GM12891 (cell line): ENCODE measurements at regions not wholly inside any gene's neighbourhood (a gene's known extent, or its start where the extent isn't known, plus 50 kb on each side); places are given as distances from the start of the nearest gene placed in this dataset.

Source experiments
- PAX5 ChIP-seq: IDR thresholded peaks from 2 replicates; pipeline ENCODE4 v1.6.1; 2011; ENCODE audit warnings: low read length, moderate library complexity, mild to moderate bottlenecking; ENCODE audit not compliant: insufficient read depth, severe bottlenecking
- POLR2A ChIP-seq: IDR thresholded peaks from 2 replicates; pipeline ENCODE4 v1.6.1; 2011; ENCODE audit warnings: low read depth, low read length, control low read depth
- POLR2AphosphoS5 ChIP-seq: IDR thresholded peaks from 2 replicates; pipeline ENCODE4 v1.6.1; 2011; ENCODE audit warnings: low read depth, low read length, control low read depth
- POU2F2 ChIP-seq: IDR thresholded peaks from 2 replicates; pipeline ENCODE4 v1.6.1; 2011; ENCODE audit warnings: low read depth, mild to moderate bottlenecking, control low read depth, low read length, moderate library complexity
- SPI1 ChIP-seq: IDR thresholded peaks from 2 replicates; pipeline ENCODE4 v1.6.1; 2011; ENCODE audit warnings: low read depth, low read length, control low read depth
- TAF1 ChIP-seq: IDR thresholded peaks from 2 replicates; pipeline ENCODE4 v1.6.1; 2011; ENCODE audit warnings: low read depth, low read length, control low read depth

DNA sequence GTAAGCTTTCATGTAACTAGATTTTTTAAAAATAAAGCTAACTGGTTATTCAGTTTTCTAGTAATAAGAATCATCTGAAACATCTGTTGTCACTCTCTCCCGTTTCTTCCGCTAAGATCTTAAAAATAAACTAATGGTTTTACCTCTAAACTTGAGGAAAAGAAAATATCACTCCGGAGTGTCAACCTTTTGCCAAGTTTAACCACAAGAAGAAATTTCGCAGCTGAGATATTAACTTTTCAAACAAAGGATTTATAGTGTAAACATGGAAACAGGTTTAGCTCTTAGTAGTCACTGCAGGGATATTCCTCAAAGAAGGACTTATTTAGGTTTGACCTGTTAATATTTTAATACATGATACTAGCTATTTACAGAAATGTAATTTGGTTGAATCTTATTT, 954.9 kb downstream of the ADGRL2 start:
- TF ChIP-seq POLR2A: no peak
- no peak for TF ChIP-seq PAX5
- TF ChIP-seq SPI1: no peak
- no peak for TF ChIP-seq POLR2AphosphoS5
- no peak for TF ChIP-seq TAF1
- no peak for TF ChIP-seq POU2F2
